Hepatocyte (in vitro differentiated cells): ENCODE measurements at regions not wholly inside any gene's neighbourhood (a gene's known extent, or its start where the extent isn't known, plus 50 kb on each side); places are given as distances from the start of the nearest gene placed in this dataset.

Source experiments
- DNase-seq: peaks from one replicate; pipeline ENCODE4 v3.0.0-alpha.2; 2016; ENCODE audit warnings: low spot score
- H2AFZ ChIP-seq: fragments of 200-600 bp; sonication (generic); 2 replicates; pipeline ENCODE4 v1.6.0; 2016; ENCODE audit warnings: antibody characterized with exemption, mild to moderate bottlenecking
- H3K27ac ChIP-seq: fragments of 200-600 bp; sonication (generic); 2 replicates; pipeline ENCODE4 v1.5.1; 2016; ENCODE audit warnings: mild to moderate bottlenecking
- H3K27me3 ChIP-seq: fragments of 200-600 bp; sonication (generic); 2 replicates; pipeline ENCODE4 v1.6.1; 2016
- H3K36me3 ChIP-seq: fragments of 200-600 bp; sonication (generic); replicated peaks from 2 replicates; pipeline ENCODE4 v1.5.1; 2016; ENCODE audit warnings: low read depth; ENCODE audit not compliant: insufficient read depth
- H3K4me1 ChIP-seq: fragments of 200-600 bp; sonication (generic); 2 replicates; pipeline ENCODE4 v1.5.1; 2016; ENCODE audit warnings: mild to moderate bottlenecking, moderate library complexity; ENCODE audit not compliant: insufficient read depth
- H3K4me2 ChIP-seq: fragments of 200-600 bp; sonication (generic); 2 replicates; pipeline ENCODE4 v1.6.0; 2016
- H3K4me3 ChIP-seq: fragments of 200-600 bp; sonication (generic); 2 replicates; pipeline ENCODE4 v1.5.1; 2016; ENCODE audit warnings: mild to moderate bottlenecking
- H3K79me2 ChIP-seq: fragments of 200-600 bp; sonication (generic); 2 replicates; pipeline ENCODE4 v1.6.0; 2017; ENCODE audit warnings: mild to moderate bottlenecking
- H3K9me2 ChIP-seq: fragments of 200-600 bp; sonication (generic); replicated peaks from 2 replicates; pipeline ENCODE4 v1.6.0; 2017; ENCODE audit warnings: mild to moderate bottlenecking; ENCODE audit not compliant: insufficient read depth
- H3K9me3 ChIP-seq: fragments of 200-600 bp; sonication (generic); 2 replicates; pipeline ENCODE4 v1.5.1; 2016; ENCODE audit warnings: low read depth, mild to moderate bottlenecking
- H4K20me1 ChIP-seq: fragments of 200-600 bp; sonication (generic); 2 replicates; pipeline ENCODE4 v1.6.0; 2016; ENCODE audit warnings: mild to moderate bottlenecking; ENCODE audit not compliant: insufficient read depth, poor library complexity, severe bottlenecking
- EZH2 ChIP-seq: fragments of 200-600 bp; sonication (generic); IDR thresholded peaks from 2 replicates; pipeline ENCODE4 v1.6.1; 2016; ENCODE audit warnings: antibody characterized with exemption, mild to moderate bottlenecking, borderline replicate concordance
- EZH2phosphoT487 ChIP-seq: fragments of 200-600 bp; sonication (generic); IDR thresholded peaks from one replicate; pipeline ENCODE4 v1.6.1; 2018; ENCODE audit warnings: antibody characterized with exemption, mild to moderate bottlenecking, low read depth, moderate library complexity; ENCODE audit not compliant: unreplicated experiment, severe bottlenecking
- WGBS: methylation state at CpG from one replicate; pipeline ENCODE4 v1.1.6; 2016; ENCODE audit warnings: low lambda C conversion rate; ENCODE audit errors: missing lambda C conversion rate; 5-methylcytosine and 5-hydroxymethylcytosine counted together
- TF ChIP-seq, protein P1 (sequence below): fragments of 200-600 bp; sonication (generic); IDR thresholded peaks from 2 replicates; pipeline ENCODE4 v1.5.1; 2016; ENCODE audit warnings: antibody characterized with exemption, mild to moderate bottlenecking; ENCODE audit not compliant: poor library complexity

DNA sequence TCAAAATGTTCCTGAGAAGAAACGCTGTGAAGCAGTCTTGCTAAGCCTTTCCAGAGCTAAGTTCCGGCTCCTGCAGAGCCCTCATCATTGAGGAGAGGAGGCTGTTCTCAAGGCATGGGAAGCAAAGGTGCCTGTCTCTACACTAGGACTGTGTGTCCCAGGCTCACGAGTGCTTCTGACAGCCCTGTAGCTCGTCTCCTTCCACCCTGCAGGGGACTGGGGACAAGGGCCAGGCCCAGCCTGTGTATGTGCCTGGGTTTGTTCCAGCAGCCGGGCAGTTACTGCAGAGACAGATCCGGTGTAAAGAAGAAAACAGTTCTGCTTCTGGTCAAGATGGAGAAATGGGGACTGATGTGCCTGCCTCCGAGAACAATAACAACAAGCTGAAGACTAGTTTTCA lies 156.0 kb downstream of the ENGASE start:
- Histone ChIP-seq H4K20me1 (no peaks in the 10 kb centered on the region), H3K4me2 (no peak overlapping the region), H3K79me2 (no peaks in the 10 kb centered on the region), H2AFZ (no peak overlapping the region), H3K4me1 (no peaks in the 10 kb centered on the region), H3K27me3 (peaks cover 3% of the 10 kb centered on the region), H3K9me2 (no peaks in the 10 kb centered on the region), H3K36me3 (no peaks in the 10 kb centered on the region), H3K27ac (no peak overlapping the region), H3K4me3 (no peak overlapping the region), H3K9me3 (no peaks in the 10 kb centered on the region)
- 72% methylated on average over 7 of the region's 7 CpGs for WGBS
- no peak for TF ChIP-seq EZH2
- no peak for TF ChIP-seq EZH2phosphoT487
- TF ChIP-seq, protein P1, sequence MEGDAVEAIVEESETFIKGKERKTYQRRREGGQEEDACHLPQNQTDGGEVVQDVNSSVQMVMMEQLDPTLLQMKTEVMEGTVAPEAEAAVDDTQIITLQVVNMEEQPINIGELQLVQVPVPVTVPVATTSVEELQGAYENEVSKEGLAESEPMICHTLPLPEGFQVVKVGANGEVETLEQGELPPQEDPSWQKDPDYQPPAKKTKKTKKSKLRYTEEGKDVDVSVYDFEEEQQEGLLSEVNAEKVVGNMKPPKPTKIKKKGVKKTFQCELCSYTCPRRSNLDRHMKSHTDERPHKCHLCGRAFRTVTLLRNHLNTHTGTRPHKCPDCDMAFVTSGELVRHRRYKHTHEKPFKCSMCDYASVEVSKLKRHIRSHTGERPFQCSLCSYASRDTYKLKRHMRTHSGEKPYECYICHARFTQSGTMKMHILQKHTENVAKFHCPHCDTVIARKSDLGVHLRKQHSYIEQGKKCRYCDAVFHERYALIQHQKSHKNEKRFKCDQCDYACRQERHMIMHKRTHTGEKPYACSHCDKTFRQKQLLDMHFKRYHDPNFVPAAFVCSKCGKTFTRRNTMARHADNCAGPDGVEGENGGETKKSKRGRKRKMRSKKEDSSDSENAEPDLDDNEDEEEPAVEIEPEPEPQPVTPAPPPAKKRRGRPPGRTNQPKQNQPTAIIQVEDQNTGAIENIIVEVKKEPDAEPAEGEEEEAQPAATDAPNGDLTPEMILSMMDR: no peak
- no peak for DNase-seq

DNA sequence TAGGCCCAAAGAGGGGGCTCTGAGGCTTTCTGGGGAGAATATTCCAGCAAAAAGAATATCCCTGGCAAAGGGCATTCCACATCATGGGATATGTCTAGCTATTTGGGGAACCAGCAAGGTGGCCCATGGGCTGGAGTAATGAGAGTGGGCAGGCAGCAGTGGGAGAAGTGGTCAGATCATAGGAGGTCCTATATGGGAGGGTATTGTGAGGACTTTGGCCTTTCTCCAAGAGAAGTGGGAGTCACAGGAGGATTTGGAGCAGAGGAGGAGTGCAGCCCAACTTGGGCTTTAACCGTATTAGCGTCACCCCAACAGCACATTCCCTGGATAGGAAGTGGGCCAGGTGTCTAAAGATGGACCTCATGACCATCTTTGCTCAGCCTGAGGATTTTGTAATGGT lies 151.4 kb downstream of the ENGASE start:
- WGBS: 96% methylated on average over 2 of the region's 2 CpGs
- H3K27me3 ChIP-seq: peaks cover 27% of the 10 kb centered on the region
- TF ChIP-seq EZH2phosphoT487: no peak
- TF ChIP-seq, protein P1: no peak
- TF ChIP-seq EZH2: no peak

DNA sequence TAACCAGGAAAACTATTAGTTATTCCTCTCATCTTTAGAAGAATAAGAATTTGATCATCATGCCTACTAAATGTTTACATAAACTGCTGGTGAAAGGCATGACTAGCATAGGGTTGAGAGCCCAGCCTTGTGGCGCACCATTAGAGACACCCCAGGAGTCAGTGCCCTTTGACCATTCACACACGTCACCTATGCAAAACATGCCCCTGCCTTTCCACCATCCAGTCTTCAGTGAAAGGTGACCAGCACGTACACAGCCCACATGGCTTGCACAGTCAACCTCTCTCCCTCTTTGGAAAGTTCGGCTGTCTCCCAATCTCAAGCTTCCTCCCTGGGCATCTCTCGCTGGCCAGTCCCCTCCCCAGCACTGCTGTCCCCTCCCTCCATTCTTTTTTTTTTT lies 150.3 kb downstream of the ENGASE start:
- no peaks in the 10 kb centered on the region for H3K9me2 ChIP-seq
- H3K4me3 ChIP-seq: no peak overlapping the region
- no peaks in the 10 kb centered on the region for H3K79me2 ChIP-seq
- WGBS: 79% methylated on average over 5 of the region's 5 CpGs
- H2AFZ ChIP-seq: no peak overlapping the region
- no peak overlapping the region for H3K4me2 ChIP-seq
- H3K4me1 ChIP-seq: no peaks in the 10 kb centered on the region
- TF ChIP-seq, protein P1: no peak
- no peak for TF ChIP-seq EZH2
- no peak for TF ChIP-seq EZH2phosphoT487
- DNase-seq: no peak
- H3K27ac ChIP-seq: no peak overlapping the region
- no peaks in the 10 kb centered on the region for H3K9me3 ChIP-seq
- no peaks in the 10 kb centered on the region for H3K36me3 ChIP-seq
- H4K20me1 ChIP-seq: no peaks in the 10 kb centered on the region
- H3K27me3 ChIP-seq: peaks cover 39% of the 10 kb centered on the region

More for the DNA sequence above, 151.4 kb downstream of the ENGASE start:
- H4K20me1 ChIP-seq: no peaks in the 10 kb centered on the region
- H3K9me2 ChIP-seq: no peaks in the 10 kb centered on the region
- H3K4me2 ChIP-seq: no peak overlapping the region
- H3K4me3 ChIP-seq: no peak overlapping the region
- no peaks in the 10 kb centered on the region for H3K9me3 ChIP-seq
- H3K4me1 ChIP-seq: no peaks in the 10 kb centered on the region
- H3K36me3 ChIP-seq: no peaks in the 10 kb centered on the region
- DNase-seq: no peak
- H3K27ac ChIP-seq: no peak overlapping the region
- H2AFZ ChIP-seq: no peak overlapping the region
- no peaks in the 10 kb centered on the region for H3K79me2 ChIP-seq

DNA sequence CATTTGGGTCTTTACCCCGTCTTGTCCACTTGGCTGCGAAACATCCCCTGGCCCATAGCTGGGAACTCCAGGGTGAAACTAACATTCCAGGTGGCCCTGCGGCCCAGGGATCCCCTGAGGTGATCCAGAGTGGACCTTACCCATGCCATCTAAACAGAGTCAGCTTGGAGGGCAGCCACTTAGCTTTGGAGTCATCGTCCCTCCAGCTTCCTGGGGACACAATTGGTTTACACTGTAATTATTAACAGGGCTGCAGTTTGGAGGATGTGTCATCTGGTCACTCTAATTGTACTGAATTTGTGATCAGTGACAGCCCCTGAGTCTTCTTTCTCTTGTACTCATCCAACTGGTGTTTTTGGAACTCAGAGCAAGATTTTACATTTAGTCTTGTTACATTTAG lies 149.9 kb downstream of the ENGASE start:
- Histone ChIP-seq H3K79me2 (no peaks in the 10 kb centered on the region), H2AFZ (no peak overlapping the region), H3K27me3 (peaks cover 43% of the 10 kb centered on the region), H4K20me1 (no peaks in the 10 kb centered on the region), H3K4me1 (no peaks in the 10 kb centered on the region), H3K4me2 (no peak overlapping the region), H3K36me3 (no peaks in the 10 kb centered on the region), H3K9me3 (no peaks in the 10 kb centered on the region), H3K4me3 (no peak overlapping the region), H3K9me2 (no peaks in the 10 kb centered on the region), H3K27ac (no peak overlapping the region)
- DNase-seq: no peak
- WGBS: 46% methylated on average over 4 of the region's 4 CpGs
- TF ChIP-seq EZH2phosphoT487: no peak
- no peak for TF ChIP-seq EZH2
- TF ChIP-seq, protein P1: no peak
